GM19452 (cell line): ENCODE measurements at regions not wholly inside any gene's neighbourhood (a gene's known extent, or its start where the extent isn't known, plus 50 kb on each side); places are given as distances from the start of the nearest gene placed in this dataset.

Experiments
- ATAC-seq: cut with Tn5 transposase; IDR thresholded peaks from one replicate; pipeline ENCODE4 v1.9.1; 2021; ENCODE audit not compliant: unreplicated experiment

DNA sequence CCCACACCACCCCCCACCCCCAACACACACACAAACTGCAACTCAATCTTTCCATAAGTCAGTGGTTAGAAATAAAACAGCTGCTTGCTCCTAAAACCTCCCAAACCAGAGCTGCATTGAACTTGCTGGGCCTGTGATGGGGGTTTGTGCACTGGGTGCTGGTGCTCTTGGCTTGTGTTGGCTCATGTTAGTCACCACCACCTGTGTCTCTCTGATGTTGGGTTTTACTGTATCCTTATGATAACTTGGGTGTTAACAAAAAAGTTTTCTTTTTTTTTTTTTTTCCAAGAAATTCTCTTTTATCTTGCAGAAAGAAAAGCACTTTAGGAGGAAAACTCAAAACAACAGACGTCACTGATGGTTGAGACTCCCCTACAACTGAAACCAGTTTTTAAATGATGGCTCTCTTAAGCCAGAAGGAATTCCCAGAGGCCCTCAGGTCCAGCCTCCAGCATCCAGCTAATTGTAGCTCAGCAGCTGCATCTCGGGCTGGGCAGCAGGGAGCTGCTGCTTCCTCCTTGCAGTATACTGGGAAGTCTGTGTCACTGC is 79.9 kb upstream of the DRD2 start:
- no peak for ATAC-seq

DNA sequence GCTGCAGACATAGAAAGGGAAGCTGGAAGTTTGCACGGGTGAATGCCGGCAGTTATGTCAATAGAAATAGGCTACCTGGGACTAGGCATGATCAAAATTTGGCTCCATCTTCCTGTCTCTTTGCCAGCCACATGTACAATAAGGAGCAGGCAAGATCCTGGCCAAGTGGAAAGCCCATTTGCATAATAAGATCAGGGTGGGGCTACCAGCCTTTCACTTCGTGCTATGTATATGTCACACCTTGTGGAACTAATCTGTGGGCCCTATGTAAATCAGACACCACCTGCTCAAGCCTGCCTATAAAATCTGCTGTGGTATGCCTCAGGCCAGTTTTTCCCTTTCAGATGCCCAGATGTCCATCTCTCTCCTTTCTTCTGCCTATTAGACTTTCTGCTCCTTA is 79.3 kb upstream of the DRD2 start:
- ATAC-seq: no peak

DNA sequence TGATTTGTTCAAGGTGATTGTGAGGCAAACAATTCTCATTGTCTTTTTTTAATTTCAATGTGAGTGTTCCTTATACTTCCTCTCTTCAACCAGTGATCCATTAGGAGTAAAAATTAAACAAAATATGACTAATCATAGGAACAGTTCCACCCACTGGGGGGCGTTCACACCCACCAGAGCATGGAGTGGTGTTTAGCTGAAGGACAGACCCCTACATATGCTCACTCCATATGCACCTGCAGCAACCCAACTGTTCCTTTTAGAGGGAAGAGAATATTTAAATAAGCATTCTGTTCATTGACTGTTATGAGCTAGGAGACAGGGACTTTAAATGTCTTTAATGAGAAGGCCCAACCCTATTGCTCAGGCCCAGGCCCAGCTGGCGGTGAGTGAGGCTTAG is 78.7 kb upstream of the DRD2 start:
- ATAC-seq: no peak

DNA sequence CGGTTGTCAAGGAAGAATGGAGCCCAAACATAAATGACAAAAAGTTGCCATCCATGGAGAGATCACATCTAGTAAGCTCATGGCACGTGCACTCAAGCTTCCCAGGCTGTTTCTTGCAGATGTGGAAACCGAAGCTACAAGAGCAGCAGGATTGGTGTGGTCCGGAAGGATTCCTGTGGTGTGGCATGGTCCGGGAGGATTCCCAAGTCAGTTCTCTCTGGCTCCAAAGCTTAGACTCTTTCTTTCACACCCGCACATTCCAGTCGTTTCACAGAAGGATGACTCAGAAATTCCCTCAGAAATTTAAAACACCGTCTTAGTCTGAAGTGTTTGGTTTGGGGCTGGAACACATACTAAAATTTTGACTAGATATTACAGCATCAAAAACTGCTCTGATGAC is 78.0 kb upstream of the DRD2 start:
- ATAC-seq: no peak

DNA sequence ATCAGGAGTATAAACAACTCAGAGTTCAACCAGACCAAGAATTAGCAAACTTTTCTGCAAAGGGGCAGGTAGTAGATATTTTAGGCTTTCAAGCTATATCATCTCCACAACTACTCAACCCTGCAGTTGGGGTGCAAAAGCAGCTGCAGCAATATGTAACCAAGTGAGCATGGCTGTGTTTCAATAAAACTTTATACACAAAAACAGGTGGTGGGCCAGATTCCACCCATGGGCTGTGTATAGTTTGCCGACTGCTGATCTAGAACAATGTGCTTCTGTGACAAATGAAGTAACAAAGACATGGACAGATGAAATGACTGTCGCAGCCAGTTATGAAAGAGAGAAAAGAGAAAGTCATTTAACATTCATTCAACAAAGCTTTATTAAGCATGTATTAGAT is 77.1 kb upstream of the DRD2 start:
- no peak for ATAC-seq

DNA sequence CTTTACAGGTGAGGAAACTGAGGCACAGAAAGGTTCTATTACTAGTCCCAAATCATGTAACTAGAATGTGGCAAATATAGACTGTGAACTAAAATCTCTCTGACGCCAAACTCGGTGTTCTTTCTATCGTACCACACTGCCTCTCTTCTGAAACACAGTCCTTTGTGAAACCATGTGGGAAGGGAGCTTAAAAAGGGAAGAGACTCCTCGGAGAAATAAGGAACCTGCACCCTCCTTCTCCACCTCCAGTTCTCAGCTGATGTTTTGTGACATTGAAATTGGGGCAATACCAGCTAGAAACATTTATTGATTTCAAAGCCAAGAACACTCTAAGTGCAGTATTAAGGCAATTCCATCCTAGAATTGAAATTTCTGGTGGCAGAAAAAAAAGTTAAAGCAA is 76.4 kb upstream of the DRD2 start:
- ATAC-seq: no peak

DNA sequence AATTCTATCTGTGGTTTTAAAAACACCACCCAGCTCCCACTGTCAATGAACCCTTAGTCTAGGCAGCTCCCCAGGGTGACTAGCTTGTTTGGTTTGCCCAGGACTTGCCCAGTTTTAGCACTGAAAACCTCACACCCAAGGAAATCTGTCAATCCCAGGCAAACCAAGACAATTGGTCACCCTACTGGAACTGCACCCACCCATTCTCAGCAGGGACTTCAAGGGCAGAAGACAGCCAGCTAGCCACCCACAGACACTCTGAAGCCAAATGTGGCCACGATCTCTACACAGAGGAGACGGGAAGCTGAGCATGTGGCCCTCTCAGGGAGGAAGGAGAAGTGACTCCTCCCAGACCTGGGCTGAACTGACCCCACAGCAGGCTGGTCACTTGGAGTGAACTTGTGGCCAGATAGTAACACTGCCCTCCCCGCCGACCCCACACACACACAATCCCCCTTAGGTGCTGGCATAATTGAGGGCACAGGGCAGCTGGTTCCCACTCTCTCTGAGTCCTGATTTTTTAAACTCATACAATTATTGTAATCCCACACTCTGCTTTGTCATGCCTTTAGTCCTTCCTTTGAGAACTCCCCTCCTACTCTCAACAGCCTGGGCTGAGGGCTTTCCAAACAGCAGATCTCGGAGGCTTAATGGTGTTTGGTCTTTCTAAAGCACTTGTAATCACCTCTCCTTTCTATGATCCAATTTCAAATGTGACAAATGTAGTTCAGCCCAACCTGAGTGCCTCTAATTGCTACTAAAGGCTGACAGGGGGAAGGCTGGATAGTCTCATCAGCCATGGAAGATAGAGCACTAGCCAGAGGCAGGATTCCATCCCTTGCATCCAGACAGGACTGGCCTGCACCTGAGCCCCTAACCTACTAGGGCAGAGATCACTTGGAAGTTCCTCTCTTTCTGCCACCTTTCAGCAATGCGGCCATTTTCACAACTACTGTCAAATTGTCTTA is 74.7 kb upstream of the DRD2 start:
- no peak for ATAC-seq

DNA sequence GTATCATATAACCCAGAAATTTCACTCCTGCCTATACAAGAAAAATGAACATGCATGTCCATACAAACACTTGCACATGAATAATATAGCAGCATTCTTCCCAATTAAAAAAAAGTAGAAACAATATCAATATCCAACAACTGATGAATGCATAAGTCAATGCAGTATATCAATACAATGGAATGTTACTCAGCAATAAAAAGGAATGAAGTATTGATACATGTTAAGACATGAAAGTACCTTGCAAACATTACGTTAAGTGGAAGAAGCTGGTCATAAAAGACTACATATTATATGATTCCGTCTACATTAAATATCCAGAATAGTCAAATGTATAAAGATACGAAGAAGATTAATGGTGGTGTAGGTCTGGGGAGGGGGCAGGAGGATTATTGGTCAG is 73.9 kb upstream of the DRD2 start:
- no peak for ATAC-seq

DNA sequence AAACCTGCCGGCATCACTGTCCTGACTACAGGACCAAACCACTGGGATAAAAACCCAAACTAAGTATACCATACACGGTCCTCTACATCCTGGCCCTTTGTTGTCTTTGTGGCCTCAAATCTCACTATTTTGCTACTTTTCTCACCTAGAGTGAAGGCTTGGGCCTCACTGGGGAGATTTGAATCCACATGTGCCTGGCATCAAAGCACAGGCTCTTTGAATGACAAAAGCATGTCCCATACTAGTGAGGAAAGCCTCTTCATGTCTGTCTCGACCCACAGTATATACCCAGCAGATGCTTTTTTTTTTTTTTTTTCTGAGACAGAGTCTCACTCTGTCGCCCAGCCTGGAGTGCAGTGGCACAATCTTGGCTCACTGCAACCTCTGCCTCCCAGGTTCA is 72.5 kb upstream of the DRD2 start:
- ATAC-seq: no peak

DNA sequence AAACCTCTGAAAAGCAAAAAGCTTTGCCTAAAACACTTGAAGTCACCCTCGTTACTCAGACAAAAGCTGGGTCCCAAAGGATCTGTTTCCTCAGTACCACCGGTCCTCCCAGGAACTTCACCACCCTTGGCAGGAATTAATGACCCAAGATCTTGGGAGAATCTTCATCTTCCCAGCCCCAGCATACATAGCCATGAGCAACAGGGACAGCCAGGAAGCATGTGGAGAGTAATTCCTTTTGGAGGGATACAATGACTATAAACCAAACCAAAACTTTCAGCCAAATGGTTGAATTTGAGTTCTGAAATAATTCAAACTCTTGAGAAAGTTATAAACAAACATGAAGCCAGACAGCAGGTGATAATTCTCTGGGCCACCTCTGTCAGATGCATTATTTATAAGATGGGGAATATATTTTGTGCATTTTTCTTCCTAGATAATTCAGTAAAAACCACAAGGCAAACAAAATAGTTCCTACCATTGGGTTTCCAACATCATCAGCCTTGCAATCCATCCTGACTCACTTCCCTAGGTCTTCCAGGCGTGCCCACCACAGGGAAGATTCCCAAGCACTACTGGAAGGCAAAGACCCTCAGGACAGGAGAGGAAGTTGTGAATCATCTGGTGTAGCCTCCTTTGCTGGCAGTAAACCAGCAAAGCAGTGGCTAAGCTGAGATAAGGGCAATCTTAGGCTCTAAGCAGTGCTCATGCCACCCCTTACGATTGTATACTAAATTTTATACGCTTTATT is 71.7 kb upstream of the DRD2 start:
- ATAC-seq: no peak

DNA sequence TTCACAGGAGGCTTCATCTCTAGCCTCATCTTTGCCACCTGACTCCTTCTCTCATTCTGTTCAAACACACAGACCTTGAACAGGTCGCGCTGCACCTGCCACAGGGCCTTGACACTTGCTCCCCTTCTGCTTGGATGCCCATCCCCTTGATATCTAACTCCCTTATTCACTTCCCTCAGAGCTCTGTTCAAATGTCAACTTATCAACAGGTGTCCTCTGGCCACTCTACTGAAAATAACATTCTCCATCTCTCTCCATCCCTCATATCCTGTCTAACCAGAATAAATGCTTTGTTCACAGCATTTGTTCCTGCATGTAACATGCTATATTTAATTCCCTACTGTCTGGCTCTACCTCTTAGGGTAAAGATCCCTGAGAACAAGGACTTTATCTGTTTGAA is 67.2 kb upstream of the DRD2 start:
- ATAC-seq: no peak

DNA sequence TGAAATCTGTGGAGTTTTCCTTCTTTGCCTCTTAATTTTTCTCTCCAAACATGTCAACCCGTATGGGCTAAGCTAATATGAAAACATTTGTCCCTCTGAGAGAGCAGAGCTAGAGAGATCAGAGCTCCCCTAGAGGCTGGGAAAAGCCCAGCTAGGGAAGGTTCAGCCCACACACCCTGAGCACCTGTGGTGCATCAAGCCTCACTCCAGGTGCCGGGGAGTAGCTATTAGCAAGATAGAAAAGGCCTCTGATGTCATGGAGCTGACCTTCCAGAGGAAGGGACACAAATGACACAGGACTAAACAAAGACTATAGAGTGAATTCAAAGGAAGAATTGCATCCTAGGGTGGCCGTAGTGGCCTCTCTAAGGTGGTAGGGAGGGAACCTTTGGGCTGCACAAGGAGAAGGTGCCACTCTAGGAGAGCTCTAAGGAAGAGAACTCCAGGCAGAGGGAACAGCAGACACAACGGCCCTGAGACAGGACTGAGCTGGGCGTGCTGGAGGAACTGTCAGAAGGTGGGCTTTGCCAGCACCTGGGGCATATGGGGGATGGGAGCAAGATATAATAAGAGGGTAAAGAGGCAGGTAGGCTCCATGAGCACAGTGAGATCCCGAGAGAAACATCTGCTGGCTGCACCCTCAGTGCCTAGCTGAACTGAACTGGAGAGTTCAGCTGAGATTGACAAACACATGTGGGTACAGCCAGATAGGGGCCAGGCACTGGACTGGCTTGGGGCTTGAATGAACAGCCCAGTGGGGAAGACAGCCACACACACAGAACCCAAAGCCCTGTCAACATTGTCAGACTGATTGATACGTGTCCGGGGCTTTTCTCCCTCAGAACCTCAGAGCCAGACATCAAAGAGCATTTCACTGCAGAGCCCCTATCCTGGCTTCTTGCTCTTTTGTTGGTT is 65.5 kb upstream of the DRD2 start:
- ATAC-seq: no peak

DNA sequence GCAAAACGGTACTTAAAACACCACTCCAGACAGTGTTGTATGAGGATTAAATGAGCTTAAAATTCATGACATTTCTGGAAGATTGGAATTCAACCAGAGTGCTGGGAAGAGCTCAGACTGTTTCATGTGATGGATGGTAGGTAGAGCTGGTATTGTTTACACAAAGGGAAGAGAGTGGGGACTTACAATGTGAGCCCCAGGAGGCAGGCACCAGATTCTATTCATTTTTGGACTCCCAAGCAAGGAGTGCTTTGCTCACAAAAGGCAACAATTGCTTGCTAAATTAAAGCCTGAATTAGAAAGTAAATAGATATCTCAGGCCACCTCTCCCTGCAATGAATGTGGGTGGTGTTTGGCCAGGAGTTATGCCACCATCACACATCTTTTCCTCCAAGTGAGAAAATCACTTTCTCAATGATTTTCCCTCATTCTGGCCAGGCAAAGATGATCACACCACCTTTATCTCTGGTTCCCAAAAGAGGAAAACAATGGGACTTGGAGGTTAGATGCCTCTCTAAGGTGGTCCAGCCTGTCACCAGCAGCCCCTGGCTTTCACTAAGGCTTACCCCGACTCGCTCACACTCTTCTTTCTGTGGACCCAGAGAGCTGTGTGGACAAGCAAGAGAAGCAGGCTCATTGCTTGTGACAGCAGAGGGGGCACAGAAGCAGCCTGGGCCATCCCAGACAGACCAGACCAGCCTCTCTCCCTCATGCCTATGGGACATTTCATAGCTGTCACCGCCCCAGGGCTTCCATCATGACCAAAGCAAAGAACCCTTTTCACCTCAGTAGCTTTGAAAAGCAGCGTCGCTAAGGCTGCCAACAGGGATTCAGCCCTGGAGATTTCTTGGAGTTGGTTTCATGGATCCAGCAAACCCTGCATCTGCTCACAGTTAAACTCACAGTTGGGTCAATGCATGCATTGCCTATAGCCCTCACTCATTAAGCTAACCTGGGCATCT is 63.5 kb upstream of the DRD2 start:
- ATAC-seq: no peak

DNA sequence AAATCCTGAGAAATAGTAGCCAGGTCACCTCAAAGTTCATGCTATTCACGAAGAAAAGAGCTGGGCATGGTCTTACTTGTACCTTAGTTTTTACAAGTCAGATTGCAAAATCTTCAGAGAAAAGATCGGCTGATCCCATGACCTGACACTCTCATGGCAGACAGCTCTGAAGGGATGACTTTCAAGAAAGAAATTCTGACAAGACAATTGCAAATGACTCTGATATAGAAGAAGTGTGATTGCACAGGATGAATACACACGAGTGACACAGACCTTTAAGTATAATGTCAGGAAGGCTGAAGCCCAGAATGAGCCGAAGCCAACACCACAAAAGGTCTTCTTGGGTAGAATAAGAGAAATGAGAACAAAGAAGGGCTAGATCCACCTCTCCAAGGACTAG is 59.4 kb upstream of the DRD2 start:
- no peak for ATAC-seq

DNA sequence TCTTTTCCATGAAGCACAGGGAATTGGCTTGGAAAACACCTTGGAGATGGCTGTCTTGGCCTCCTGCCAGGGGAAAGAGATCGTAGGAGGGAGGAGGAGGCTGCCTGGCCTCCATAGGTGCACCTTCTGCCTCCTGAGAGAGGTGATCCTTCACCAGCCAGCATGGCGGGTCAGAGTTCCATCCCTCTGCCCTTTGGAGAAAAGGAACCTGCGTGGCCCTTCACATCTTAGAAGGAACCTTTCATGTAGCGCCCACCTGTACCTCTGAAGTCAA is 58.2 kb upstream of the DRD2 start:
- ATAC-seq: no peak

DNA sequence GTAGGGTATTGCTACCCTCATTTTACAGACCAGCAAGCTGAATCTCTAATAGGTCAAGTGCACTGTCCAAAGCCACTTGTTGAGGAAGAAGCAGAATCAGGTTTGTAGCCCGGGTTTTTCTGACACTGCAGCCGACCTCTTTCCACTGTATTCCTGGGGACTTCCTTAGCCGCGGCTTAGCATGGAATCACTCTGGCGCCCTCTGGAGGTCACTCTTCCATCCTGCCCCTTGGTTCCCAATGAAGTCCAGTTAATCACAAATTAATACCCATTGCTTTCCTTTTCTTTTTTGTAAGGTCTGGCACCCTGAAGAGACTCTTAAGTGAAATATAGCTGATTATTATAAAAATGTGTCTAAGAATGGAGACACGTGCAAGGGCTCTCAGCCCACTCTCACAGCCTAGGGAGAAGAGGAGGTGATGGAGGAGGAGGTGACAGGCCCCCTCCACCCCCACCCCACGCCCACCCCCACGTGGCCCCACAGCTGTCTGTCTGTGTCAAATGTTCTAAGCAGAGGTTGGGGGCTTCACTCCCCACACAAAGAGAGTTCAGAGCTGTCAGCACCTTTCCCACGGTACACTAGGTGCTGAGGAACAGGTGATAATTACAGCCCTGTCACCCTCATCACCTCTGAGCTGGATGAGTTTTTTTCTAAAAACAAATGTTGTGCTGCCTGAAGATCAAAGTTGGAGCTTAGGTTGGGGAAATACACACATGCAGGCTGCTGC is 57.7 kb upstream of the DRD2 start:
- ATAC-seq: no peak

DNA sequence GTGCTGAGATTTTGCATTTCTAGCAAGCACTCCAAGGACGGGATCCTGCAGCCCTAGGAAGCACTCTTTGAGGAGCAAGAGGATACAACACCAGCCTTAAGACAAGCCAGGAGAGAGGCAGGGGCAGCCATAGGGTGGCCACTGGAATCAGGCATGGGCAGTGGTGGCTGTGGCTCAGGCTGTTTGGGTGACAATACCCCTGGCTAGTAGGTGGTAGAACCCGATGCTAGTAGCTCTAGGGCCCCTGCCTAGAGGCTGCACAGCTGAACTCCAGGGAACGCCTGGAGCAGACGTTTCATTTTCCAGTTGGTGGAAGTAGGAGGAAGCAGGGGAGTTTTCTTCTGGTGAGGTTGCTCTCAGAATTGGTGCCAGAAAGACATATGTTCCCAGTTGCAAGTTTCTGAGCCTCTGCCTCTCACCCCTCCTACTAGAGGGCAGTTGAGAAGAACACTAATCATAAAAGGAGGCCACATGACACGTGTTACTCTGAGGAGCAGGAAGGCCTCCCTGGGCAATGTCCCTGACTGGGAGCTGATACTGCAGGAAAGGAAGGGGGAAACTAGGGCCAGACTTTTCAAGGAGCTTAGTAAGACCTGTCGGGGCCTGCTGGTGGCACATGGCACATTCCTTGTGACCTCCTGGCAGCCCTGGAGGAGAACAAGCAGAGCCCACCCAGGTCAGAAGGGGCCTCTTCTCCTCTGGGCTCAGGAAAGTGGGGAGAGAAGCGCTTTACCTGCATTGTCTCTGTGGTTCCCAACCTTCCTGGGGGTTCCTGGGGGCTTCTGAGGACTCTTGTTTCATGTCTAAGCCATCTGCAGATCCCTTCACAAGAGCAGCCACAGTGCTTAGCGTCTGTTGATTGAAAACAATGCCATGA is 56.6 kb upstream of the DRD2 start:
- ATAC-seq: no peak

DNA sequence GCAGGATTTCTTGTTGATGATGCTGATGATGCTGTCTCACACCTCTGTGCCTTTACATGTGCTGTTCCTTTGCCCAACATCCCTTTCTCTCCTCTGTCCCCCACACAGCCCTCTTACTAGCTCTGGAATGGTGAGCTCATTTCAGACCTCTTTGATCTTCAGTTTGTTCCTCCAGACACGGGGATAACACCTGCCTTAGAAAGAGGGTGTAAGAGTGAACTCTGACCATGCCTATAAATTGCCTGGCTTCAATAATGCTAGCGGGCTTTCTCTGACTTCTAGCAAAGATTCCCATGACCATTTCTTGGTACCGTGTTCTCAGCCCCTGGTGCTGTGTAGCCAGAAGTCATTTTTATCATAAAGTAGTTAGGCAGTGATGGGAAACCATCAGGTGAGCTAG is 55.9 kb upstream of the DRD2 start:
- no peak for ATAC-seq

DNA sequence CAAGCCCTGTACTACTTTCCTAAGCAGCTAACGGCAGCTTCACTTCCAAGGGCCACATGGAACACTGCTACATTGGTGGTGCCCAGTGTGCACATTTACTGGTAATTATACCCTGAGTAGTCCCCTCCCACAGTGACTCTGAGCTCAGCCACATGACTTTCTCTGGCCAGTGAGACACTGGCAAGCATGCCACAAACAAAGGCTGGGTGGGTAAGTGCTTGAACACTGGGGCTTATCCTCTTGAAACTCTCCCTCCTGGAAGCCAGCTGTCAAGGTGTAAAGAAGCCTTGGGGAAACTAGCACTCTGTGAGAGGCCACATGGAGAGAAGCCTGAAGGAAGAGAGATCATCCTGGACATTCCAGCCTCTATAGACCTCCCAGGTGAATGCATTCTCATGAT is 54.4 kb upstream of the DRD2 start:
- ATAC-seq: no peak
